Liver (tissue), 8 donors: ENCODE measurements at regions not wholly inside any gene's neighbourhood (a gene's known extent, or its start where the extent isn't known, plus 50 kb on each side); places are given as distances from the start of the nearest gene placed in this dataset.
"Not testable (repeated sequence)": the region's sequence is repeated elsewhere in the genome, so short reads cannot be mapped to it uniquely, and the experiment has no call there.

Experiments
- DNase-seq: peaks from one replicate; pipeline ENCODE4 v3.0.0-alpha.2; 2017; ENCODE audit warnings: low spot score
- H3K27ac ChIP-seq, 2 donors: one replicate each; pipeline ENCODE4 v1.7.0; 2013; ENCODE audit warnings: inconsistent platforms in 2 of 2, low read length in 2 of 2, control low read depth in 1 of 2, low read depth in 1 of 2, mild to moderate bottlenecking in 1 of 2
- H3K27me3 ChIP-seq, 4 donors: one replicate each; pipeline versions ENCODE4 v1.6.1 to v1.7.0; 2013; ENCODE audit warnings: low read length in 3 of 4, inconsistent platforms in 1 of 4, mild to moderate bottlenecking in 1 of 4, moderate library complexity in 1 of 4; ENCODE audit not compliant: control insufficient read depth in 4 of 4, insufficient read depth in 4 of 4
- H3K36me3 ChIP-seq, 4 donors: one replicate each; pipeline versions ENCODE4 v1.6.1 to v1.7.0; 2013; ENCODE audit warnings: low read length in 3 of 4, mild to moderate bottlenecking in 3 of 4, low read depth in 1 of 4, moderate library complexity in 1 of 4; ENCODE audit not compliant: control insufficient read depth in 4 of 4, insufficient read depth in 3 of 4
- H3K4me1 ChIP-seq, 4 donors: one replicate each; pipeline versions ENCODE4 v1.6.1 to v1.7.0; 2013; ENCODE audit warnings: low read length in 3 of 4, mild to moderate bottlenecking in 3 of 4, moderate library complexity in 1 of 4; ENCODE audit not compliant: control insufficient read depth in 4 of 4, insufficient read depth in 4 of 4
- H3K4me3 ChIP-seq, 3 donors: one replicate each; pipeline versions ENCODE4 v1.6.1 to v1.7.0; 2013; ENCODE audit warnings: low read length in 3 of 3, control low read depth in 1 of 3, low read depth in 1 of 3, mild to moderate bottlenecking in 1 of 3
- H3K9ac ChIP-seq, 2 donors: one replicate each; pipeline ENCODE4 v1.7.0; 2013; ENCODE audit warnings: low read length in 2 of 2, mild to moderate bottlenecking in 2 of 2, moderate library complexity in 2 of 2, control low read depth in 1 of 2, low read depth in 1 of 2
- H3K9me3 ChIP-seq, 4 donors: one replicate each; pipeline versions ENCODE4 v1.6.1 to v1.7.0; 2013; ENCODE audit warnings: low read length in 3 of 4; ENCODE audit not compliant: control insufficient read depth in 4 of 4
- ATF3 ChIP-seq: IDR thresholded peaks from 2 replicates; pipeline ENCODE4 v1.6.1; 2016; ENCODE audit warnings: antibody characterized with exemption
- CTCF ChIP-seq: fragments of 150-350 bp; IDR thresholded peaks from 2 replicates; pipeline ENCODE4 v1.5.1; 2017; ENCODE audit warnings: improper control_type of control experiment, low read depth, low read length; ENCODE audit not compliant: missing input control
- EGR1 ChIP-seq, 2 donors: IDR thresholded peaks; 2 replicates each; pipeline ENCODE4 v1.6.1; 2016 to 2018; ENCODE audit warnings: antibody characterized with exemption in 2 of 2, low read depth in 2 of 2
- FOXA1 ChIP-seq: IDR thresholded peaks from 2 replicates; pipeline ENCODE4 v1.6.1; 2016; ENCODE audit warnings: antibody characterized with exemption
- FOXA2 ChIP-seq: IDR thresholded peaks from 2 replicates; pipeline ENCODE4 v1.6.1; 2016; ENCODE audit warnings: antibody characterized with exemption
- GABPA ChIP-seq, 2 donors: IDR thresholded peaks in 1 of 2; conservative IDR thresholded peaks in 1 of 2; 2 replicates each; pipeline ENCODE4 v1.6.1; 2016; ENCODE audit warnings: antibody characterized with exemption in 2 of 2, mild to moderate bottlenecking in 1 of 2, moderate library complexity in 1 of 2
- HNF4A ChIP-seq, 2 donors: conservative IDR thresholded peaks; 2 replicates each; pipeline ENCODE4 v1.6.1; 2016; ENCODE audit warnings: antibody characterized with exemption in 2 of 2, mild to moderate bottlenecking in 2 of 2
- HNF4G ChIP-seq: IDR thresholded peaks from 2 replicates; pipeline ENCODE4 v1.6.1; 2016; ENCODE audit warnings: antibody characterized with exemption
- JUND ChIP-seq, 2 donors: IDR thresholded peaks; 2 replicates each; pipeline ENCODE4 v1.6.1; 2016; ENCODE audit warnings: antibody characterized with exemption in 2 of 2
- MAX ChIP-seq: IDR thresholded peaks from 2 replicates; pipeline ENCODE4 v1.6.1; 2016; ENCODE audit warnings: antibody characterized with exemption
- NR2F2 ChIP-seq: IDR thresholded peaks from 2 replicates; pipeline ENCODE4 v1.6.1; 2016; ENCODE audit warnings: antibody characterized with exemption
- RAD21 ChIP-seq, 2 donors: IDR thresholded peaks; 2 replicates each; pipeline ENCODE4 v1.6.1; 2016; ENCODE audit warnings: antibody characterized with exemption in 2 of 2, mild to moderate bottlenecking in 2 of 2
- REST ChIP-seq: IDR thresholded peaks from 2 replicates; pipeline ENCODE4 v1.6.1; 2016; ENCODE audit warnings: antibody characterized with exemption, mild to moderate bottlenecking
- RXRA ChIP-seq, 2 donors: IDR thresholded peaks; 2 replicates each; pipeline ENCODE4 v1.6.1; 2017 to 2018; ENCODE audit warnings: antibody characterized with exemption in 2 of 2, mild to moderate bottlenecking in 1 of 2
- SP1 ChIP-seq: IDR thresholded peaks from 2 replicates; pipeline ENCODE4 v1.6.1; 2018; ENCODE audit warnings: antibody characterized with exemption, mild to moderate bottlenecking
- TAF1 ChIP-seq: conservative IDR thresholded peaks from 2 replicates; pipeline ENCODE4 v1.6.1; 2016; ENCODE audit warnings: antibody characterized with exemption, mild to moderate bottlenecking
- YY1 ChIP-seq: IDR thresholded peaks from 2 replicates; pipeline ENCODE4 v1.6.1; 2016; ENCODE audit warnings: antibody characterized with exemption, mild to moderate bottlenecking
- ZBTB33 ChIP-seq: IDR thresholded peaks from 2 replicates; pipeline ENCODE4 v1.6.1; 2016; ENCODE audit warnings: antibody characterized with exemption
- WGBS: extraction: QIAGEN DNeasy Blood & Tissue Kit; methylation state at CpG from one replicate; pipeline ENCODE4 v1.1.7; 2013; 5-methylcytosine and 5-hydroxymethylcytosine counted together
- donor health status: healthy.
- donor health status: healthy.
- donor health status: healthy.
- donor health status: healthy.
- donor health status: healthy.

- TF ChIP-seq EGR1 (IDR thresholded peaks at IDR 0.05; ENCODE audit: low read depth in 2 of 2) (no peak), FOXA1 (no peak), RXRA (IDR thresholded peaks at IDR 0.05) (no peak), ATF3 (no peak), CTCF (no peak), GABPA (IDR thresholded peaks at IDR 0.05 in 1 of 2, conservative IDR thresholded peaks at IDR 0.05 in 1 of 2) (no peak), JUND (IDR thresholded peaks at IDR 0.05) (no peak)
These were observed 94.4 kb upstream of the FGGY start for GRCh38 chr1:59202455-59202854.

GRCh38 chr1:59204001-59204400 is 92.9 kb upstream of the FGGY start:
- Histone ChIP-seq H3K27me3 (no peaks in the 10 kb centered on the region), H3K36me3 (no peaks in the 10 kb centered on the region), H3K4me1 (peaks cover 0 to 13% (median 4%) of the 10 kb centered on the region in 4 donors), H3K9me3 (peaks cover 0 to 2% (median 0%) of the 10 kb centered on the region in 4 donors), H3K27ac (peak overlapping the region; percentile 45 to 56), H3K9ac (no peak overlapping the region), H3K4me3 (no peak overlapping the region)
- TF ChIP-seq REST (peak; percentile 78), HNF4A (conservative IDR thresholded peaks at IDR 0.05) (peak; percentile 84 to 88), ATF3 (peak; percentile 22), FOXA1 (peak; percentile 71), FOXA2 (peak; percentile 74), RAD21 (IDR thresholded peaks at IDR 0.05) (peak; percentile 74 to 80), ZBTB33 (peak; percentile 94), CTCF (no peak), SP1 (peak; percentile 93), NR2F2 (peak; percentile 76), HNF4G (peak; percentile 32), RXRA (IDR thresholded peaks at IDR 0.05) (peak; percentile 93 to 98), EGR1 (IDR thresholded peaks at IDR 0.05; ENCODE audit: low read depth in 2 of 2) (peak; percentile 15 to 92), YY1 (peak; percentile 86), MAX (peak; percentile 99), GABPA (IDR thresholded peaks at IDR 0.05 in 1 of 2, conservative IDR thresholded peaks at IDR 0.05 in 1 of 2) (peak in 1 of 2 donors; percentile 70), TAF1 (peak; percentile 35), JUND (IDR thresholded peaks at IDR 0.05) (peak; percentile 33 to 78)
- 5% methylated on average over 1 of the region's 1 CpG for WGBS
- DNase-seq, result no peak

More at GRCh38 chr1:59202455-59202854, 94.4 kb upstream of the FGGY start:
- Histone ChIP-seq H3K27ac (no peak overlapping the region), H3K4me3 (no peak overlapping the region), H3K9ac (no peak overlapping the region), H3K4me1 (peaks cover 0 to 13% (median 4%) of the 10 kb centered on the region in 4 donors), H3K36me3 (no peaks in the 10 kb centered on the region), H3K27me3 (no peaks in the 10 kb centered on the region), H3K9me3 (peaks cover 0 to 2% (median 0%) of the 10 kb centered on the region in 4 donors)
- no peak for DNase-seq
- WGBS, result 97% methylated on average over 1 of the region's 1 CpG

GRCh38 chr1:59206616-59207015 is 90.3 kb upstream of the FGGY start:
- H3K27me3 ChIP-seq, H3K9ac ChIP-seq, H3K4me1 ChIP-seq, H3K4me3 ChIP-seq, DNase-seq, H3K36me3 ChIP-seq, H3K9me3 ChIP-seq, H3K27ac ChIP-seq: not testable (repeated sequence)
- 77% methylated on average over 4 of the region's 4 CpGs for WGBS
